ENCODE measurements at regions not wholly inside any gene's neighbourhood (a gene's known extent, or its start where the extent isn't known, plus 50 kb on each side); places are given as distances from the start of the nearest gene placed in this dataset.

- Histone ChIP-seq H3K9ac (ENCODE audit: low read depth in 1 of 2, low read length in 2 of 2) (no peak overlapping the region), H3K4me3 (ENCODE audit: low read depth in 1 of 3, low read length in 3 of 3) (no peak overlapping the region), H3K27me3 (ENCODE audit: control insufficient read depth in 4 of 4, insufficient read depth in 4 of 4, low read length in 3 of 4) (no peaks in the 10 kb centered on the region), H3K36me3 (ENCODE audit: control insufficient read depth in 4 of 4, insufficient read depth in 3 of 4, low read depth in 1 of 4, low read length in 3 of 4) (no peaks in the 10 kb centered on the region), H3K27ac (ENCODE audit: low read depth in 1 of 2, low read length in 2 of 2) (no peak overlapping the region), H3K4me1 (ENCODE audit: control insufficient read depth in 4 of 4, insufficient read depth in 4 of 4, low read length in 3 of 4) (no peaks in the 10 kb centered on the region), H3K9me3 (ENCODE audit: control insufficient read depth in 4 of 4, low read length in 3 of 4) (no peaks in the 10 kb centered on the region)
- no peak for TF ChIP-seq NR2F2 (IDR thresholded peaks at IDR 0.05)
- TF ChIP-seq ZBTB33 (IDR thresholded peaks at IDR 0.05), result no peak
- no peak for TF ChIP-seq REST (IDR thresholded peaks at IDR 0.05)
- TF ChIP-seq JUND (IDR thresholded peaks at IDR 0.05), result no peak
- no peak for TF ChIP-seq RAD21 (IDR thresholded peaks at IDR 0.05)
- no peak for TF ChIP-seq ATF3 (IDR thresholded peaks at IDR 0.05)
- TF ChIP-seq MAX (IDR thresholded peaks at IDR 0.05), result no peak
- TF ChIP-seq TAF1 (conservative IDR thresholded peaks at IDR 0.05), result no peak
- no peak for TF ChIP-seq CTCF (IDR thresholded peaks at IDR 0.05; ENCODE audit: low read depth, low read length, missing input control)
- TF ChIP-seq YY1 (IDR thresholded peaks at IDR 0.05), result no peak
- TF ChIP-seq RXRA (IDR thresholded peaks at IDR 0.05), result no peak
- no peak for TF ChIP-seq EGR1 (IDR thresholded peaks at IDR 0.05; ENCODE audit: low read depth in 2 of 2)
- no peak for TF ChIP-seq FOXA2 (IDR thresholded peaks at IDR 0.05)
- TF ChIP-seq GABPA (IDR thresholded peaks at IDR 0.05 in 1 of 2, conservative IDR thresholded peaks at IDR 0.05 in 1 of 2), result no peak
- no peak for TF ChIP-seq HNF4A (conservative IDR thresholded peaks at IDR 0.05)
- no peak for TF ChIP-seq HNF4G (IDR thresholded peaks at IDR 0.05)
- TF ChIP-seq SP1 (IDR thresholded peaks at IDR 0.05), result no peak
- no peak for TF ChIP-seq FOXA1 (IDR thresholded peaks at IDR 0.05)
- no peak for DNase-seq (ENCODE audit: low spot score)
- WGBS, result 48% methylated on average over 1 of the region's 1 CpG
These were observed 491.7 kb upstream of the NXPH2 start for GRCh38 chr2:139271879-139272278.

Data from liver (tissue), 8 donors.